ENCODE measurements at regions not wholly inside any gene's neighbourhood (a gene's known extent, or its start where the extent isn't known, plus 50 kb on each side); places are given as distances from the start of the nearest gene placed in this dataset.

- TF ChIP-seq CTCF (IDR thresholded peaks at IDR 0.05) (no peak), POLR2A (IDR thresholded peaks at IDR 0.05) (no peak)
Observed at GRCh38 chr16:75922250-75922649, 196.0 kb upstream of the CPHXL start.
